NCI-H2081 (cell line): ENCODE measurements at regions not wholly inside any gene's neighbourhood (a gene's known extent, or its start where the extent isn't known, plus 50 kb on each side); places are given as distances from the start of the nearest gene placed in this dataset.

Experiments
- DNase-seq, 2 experiments: peaks; one replicate each; lab custom pipeline; 2025; lab: John Stamatoyannopoulos, UW

- DNase-seq: no peak
Measured at GRCh38 chr7:22676385-22676784, 50.6 kb upstream of the IL6 start.

GRCh38 chr7:22675917-22676343 is 51.1 kb upstream of the IL6 start:
- no peak for DNase-seq

- no peak for DNase-seq
Measured at GRCh38 chr7:22675421-22675820, 51.6 kb upstream of the IL6 start.

GRCh38 chr7:22672846-22673680 is 53.9 kb upstream of the IL6 start:
- DNase-seq: no peak

GRCh38 chr7:22671177-22671879 is 55.7 kb upstream of the IL6 start:
- no peak for DNase-seq

GRCh38 chr7:22670422-22670815 is 56.6 kb upstream of the IL6 start:
- DNase-seq: no peak

- DNase-seq: no peak
Measured at GRCh38 chr7:22669692-22670421, 57.1 kb upstream of the IL6 start.

GRCh38 chr7:22668971-22669401 is 58.0 kb upstream of the IL6 start:
- DNase-seq: no peak

GRCh38 chr7:22667562-22668239 is 59.3 kb upstream of the IL6 start:
- no peak for DNase-seq

GRCh38 chr7:22667187-22667561 is 59.8 kb upstream of the IL6 start:
- DNase-seq: no peak

- DNase-seq: no peak
Measured at GRCh38 chr7:22666732-22667131, 60.3 kb upstream of the IL6 start.

- no peak for DNase-seq
Measured at GRCh38 chr7:22665923-22666322, 61.1 kb upstream of the IL6 start.

GRCh38 chr7:22664988-22665798 is 61.8 kb upstream of the IL6 start:
- no peak for DNase-seq

GRCh38 chr7:22663721-22664120 is 63.3 kb upstream of the IL6 start:
- DNase-seq: no peak

GRCh38 chr7:22663357-22663718 is 63.7 kb upstream of the IL6 start:
- no peak for DNase-seq

GRCh38 chr7:22662556-22663356 is 64.2 kb upstream of the IL6 start:
- no peak for DNase-seq

GRCh38 chr7:22662036-22662435 is 65.0 kb upstream of the IL6 start:
- no peak for DNase-seq

- no peak for DNase-seq
Measured at GRCh38 chr7:22660732-22661131, 66.3 kb upstream of the IL6 start.

- DNase-seq: no peak
Measured at GRCh38 chr7:22660293-22660692, 66.7 kb upstream of the IL6 start.

GRCh38 chr7:22659741-22660140 is 67.3 kb upstream of the IL6 start:
- no peak for DNase-seq

GRCh38 chr7:22658031-22658430 is 69.0 kb upstream of the IL6 start:
- DNase-seq: no peak
